Activated naive CD4-positive, alpha-beta T cell treated with Interleukin-2 at 50 U/mL for 16 hours (primary cell): ENCODE measurements at regions not wholly inside any gene's neighbourhood (a gene's known extent, or its start where the extent isn't known, plus 50 kb on each side); places are given as distances from the start of the nearest gene placed in this dataset.

Experiments
- DNase-seq: peaks from one replicate; pipeline ENCODE4 v3.0.0-alpha.2; 2020

DNA sequence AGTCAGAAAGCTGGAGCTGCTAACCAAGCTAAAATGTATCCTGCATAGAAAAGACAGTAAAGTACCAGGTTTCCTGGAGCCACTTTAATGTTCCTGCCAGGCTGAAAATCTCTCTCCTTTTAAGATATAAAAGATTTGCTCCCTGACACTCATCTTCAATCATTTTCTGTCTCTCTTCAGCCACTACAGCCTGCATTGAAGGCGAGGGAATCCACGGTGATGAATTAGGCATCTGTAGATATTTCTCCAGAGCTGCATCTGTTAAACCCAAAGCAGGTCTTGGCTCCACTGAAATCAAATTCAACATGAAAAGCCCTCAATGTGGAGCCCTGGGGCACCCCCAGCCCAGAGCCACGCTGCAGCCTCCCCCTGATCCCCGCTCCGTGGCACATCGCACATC, 94.7 kb upstream of the CRHR1 start:
- DNase-seq: no peak

DNA sequence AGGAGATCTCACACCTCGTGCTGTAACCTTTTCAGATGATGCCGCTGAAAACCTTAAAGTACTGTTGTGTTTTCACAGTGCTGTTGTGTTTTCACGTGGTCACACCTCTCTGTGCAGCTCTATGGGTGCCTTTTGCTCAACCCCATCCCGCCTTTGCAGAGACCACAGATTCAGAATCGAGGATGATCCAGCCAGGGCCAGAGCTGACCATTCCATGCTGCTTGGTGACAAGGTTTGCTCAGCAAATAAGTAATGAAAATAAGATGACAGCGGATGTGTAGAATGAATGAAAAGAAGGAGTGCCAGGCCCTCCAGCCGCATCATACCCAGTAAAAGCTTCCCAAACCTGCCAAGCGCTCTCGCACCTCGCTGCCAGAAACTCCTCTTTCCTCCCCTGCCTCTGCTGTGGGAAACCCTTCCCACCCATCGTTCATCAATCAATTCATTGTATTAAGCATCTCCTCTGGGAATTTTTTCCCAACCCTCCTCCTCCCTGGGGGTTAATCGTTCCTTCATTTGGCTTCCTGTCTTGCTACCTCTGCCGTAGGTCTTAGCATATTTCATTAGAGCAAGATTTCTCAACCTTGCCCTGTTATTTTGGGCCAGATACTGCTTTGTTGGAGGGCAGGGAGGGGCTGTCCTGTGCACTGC, 93.4 kb upstream of the CRHR1 start:
- no peak for DNase-seq

DNA sequence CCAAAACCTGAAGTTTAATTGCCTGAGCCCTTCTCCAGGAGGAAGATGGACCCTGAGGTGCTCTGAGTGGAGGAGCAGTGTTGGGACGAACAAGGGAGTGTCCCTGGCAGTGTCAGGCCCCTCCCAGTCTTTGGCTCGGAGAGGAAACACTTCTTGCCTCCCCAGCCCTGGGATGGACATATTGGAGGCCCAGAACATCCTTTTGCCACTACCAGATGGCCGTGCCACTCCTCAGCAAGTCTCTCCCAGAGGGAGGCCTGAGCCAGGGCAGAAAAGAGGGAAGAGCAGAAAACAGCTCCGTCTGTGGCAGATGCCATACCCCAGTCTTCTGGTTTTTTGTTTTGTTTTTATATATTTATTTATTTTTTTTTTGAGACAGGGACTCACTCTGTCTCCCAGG, 91.5 kb upstream of the CRHR1 start:
- no peak for DNase-seq

DNA sequence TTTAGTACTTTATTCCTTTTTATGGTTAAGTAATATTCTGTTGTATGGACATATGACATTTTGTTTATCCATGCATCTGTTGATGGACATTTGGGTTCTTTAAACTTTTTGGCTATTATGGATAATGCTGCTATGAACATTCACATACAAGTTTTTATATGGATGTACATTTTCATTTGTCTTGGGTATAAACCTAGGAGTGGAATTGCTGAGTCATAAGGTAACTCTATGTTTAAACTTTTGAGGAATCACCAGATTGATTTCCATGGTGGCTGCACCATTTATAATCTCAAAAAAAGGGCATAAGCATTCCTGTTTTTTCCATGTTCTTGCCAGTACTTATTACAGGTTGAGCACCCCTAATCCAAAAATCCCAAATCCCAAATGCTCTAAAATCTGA, 90.3 kb upstream of the CRHR1 start:
- no peak for DNase-seq

DNA sequence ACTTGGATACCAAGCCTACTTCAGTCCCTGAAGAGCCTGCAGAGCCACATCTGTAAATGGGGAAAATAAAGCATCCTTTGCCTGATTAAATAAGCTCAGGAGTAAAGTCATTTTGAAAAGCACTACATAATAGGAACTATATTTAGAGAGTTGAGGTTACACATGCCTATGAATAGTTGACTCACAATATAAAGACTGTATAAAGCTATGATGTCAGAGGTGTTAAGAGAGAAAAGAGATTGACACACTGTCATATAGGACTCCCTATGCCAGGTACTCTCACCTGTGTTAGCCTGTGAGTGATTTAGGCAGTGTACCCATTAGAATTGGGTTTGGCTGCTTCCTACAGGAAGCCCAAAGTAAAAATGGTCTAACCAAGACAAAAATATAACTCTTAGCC, 87.7 kb upstream of the CRHR1 start:
- no peak for DNase-seq

DNA sequence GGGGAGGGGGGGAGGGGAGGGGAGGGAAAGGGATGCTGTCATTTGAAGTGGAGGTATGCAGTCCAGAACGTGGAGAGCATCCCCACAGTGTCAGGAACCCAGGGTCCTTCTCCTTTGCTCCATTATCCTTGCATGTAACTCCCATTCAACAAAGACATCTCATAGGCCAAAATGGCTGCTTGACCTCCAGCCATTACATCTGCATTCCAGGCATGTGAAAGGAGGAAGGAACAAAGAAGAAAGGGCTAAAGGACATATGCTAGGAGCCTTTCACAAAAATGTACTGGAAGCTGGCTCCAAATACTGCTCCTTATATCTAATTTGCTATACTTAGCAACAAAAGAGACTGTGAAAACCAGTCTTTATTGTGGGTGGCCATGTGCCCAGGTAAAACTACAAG, 87.0 kb upstream of the CRHR1 start:
- no peak for DNase-seq

DNA sequence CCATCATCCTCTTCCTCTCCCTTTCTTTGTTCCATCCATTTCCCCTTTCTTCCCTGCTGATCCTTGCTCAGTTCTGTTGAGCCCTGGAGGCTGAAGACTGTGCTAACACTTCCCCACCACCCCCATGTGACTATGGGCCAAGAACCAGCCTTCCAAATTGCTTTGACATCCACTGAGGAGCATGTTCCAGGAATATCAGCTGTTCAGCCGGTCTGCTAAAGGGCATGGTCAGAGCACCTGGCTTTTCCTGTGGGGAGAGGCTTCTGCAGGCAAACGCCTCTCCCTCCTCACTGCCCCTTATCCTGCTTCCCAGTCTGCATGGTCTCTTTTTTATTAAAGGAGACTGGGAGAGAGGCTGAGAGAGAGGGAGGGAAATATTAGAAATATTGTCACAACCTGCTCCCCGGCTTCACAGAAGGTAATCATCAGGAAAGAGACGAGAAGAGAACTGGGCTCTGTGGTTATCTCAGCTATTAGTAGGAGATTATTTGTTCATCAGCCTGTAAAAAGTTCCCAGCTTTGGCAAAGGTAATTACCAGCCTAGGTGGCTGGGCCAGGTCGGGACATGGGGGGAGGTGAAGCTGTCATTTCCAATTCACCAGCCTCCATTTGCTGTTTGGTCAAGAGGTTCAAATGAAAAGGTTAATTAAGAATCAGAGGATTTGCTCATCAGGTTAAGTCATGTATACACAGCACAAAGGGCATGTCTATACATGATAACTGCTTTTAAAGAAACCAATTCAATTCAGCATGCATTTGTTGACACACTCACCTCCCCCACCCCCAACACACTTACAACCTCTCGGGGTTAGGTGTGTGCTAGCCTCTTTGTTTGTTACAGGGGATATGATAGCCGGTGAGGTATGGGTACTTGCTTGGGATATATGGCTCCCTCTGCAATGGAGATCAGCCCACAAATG, 83.7 kb upstream of the CRHR1 start:
- DNase-seq: no peak

DNA sequence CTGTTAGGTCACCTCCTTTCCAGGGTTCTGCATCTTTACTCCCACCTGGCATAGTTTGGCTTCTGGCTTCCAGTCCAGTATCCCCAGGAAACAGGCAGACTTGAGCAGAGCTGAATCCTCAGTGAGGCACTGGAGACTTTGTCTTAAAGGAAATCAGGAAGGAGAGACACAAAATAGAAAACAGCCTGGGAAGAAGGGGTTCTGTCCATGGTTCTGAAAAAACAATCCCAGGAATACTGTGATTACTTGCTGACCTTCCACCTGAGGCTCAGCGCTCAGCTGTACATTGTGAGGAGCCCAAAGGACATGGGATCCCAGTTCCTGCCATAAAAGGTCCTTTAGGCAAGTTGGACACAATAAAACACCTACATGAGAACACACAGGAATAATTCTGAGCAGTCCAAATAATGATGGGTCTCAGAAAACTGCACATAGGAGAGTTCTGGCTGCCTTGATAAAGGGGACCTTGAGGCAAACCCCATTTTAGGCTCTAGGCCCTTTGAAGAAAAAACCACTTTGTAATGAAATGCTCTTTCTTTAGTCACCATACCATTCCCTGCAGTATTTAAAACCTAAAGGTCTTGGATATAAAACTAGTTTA, 81.4 kb upstream of the CRHR1 start:
- DNase-seq: no peak

DNA sequence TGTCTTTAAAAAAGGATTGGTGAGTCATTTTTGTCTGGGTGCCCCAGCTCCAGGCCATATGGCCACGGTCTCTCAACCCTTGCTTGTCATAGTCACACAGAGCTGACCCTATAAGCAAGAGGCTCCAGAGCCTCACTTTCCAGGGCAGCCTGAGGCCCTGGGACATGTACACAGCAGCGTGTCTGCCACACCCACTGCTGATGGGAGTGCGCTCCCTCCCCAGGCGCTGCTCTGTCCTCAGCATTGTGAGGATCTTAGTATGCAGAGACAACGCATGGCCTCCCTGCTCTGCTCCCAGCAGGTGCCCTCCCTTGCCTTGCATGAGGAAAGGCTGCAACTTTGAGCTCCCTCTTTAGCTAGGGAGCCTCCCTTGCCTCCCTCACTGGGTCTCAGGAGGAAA, 80.8 kb upstream of the CRHR1 start:
- no peak for DNase-seq

DNA sequence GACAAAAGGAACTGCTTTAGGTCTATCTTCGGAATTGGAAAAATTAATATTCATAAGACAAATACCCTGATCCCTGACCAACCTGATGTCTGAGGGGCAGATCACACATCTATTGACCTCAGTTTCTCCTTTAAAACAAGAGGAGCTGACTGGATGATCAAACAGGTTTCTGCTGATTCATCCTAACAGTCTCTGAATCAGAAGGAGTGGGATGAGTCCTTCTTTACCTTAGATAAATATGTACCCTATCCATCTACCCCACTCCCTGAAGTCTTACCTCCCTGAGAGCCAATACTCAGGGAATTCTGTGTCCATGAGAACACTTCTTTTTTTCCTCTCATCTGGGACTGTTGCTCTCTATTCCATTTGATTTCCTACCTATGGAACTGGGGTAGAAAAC, 80.3 kb upstream of the CRHR1 start:
- no peak for DNase-seq

DNA sequence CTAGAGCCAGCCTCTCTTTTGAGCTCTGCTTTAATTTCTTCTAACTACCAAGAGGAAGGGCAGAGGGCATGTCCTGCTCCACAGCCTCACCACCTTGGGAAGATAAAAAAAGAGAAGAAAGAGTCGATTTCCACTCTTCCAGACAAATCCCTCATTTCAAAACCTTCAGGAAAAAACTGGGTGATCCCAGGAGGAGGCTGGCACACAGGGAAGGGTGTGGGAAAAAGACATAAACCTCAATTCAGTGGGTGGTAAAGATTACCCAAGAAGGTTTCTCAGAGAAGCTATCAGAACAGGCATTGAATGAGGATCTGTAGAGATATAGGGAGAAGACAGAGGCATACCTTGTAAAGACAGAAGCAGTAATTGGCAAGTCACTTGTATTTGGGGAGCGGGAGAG, 79.9 kb upstream of the CRHR1 start:
- no peak for DNase-seq

DNA sequence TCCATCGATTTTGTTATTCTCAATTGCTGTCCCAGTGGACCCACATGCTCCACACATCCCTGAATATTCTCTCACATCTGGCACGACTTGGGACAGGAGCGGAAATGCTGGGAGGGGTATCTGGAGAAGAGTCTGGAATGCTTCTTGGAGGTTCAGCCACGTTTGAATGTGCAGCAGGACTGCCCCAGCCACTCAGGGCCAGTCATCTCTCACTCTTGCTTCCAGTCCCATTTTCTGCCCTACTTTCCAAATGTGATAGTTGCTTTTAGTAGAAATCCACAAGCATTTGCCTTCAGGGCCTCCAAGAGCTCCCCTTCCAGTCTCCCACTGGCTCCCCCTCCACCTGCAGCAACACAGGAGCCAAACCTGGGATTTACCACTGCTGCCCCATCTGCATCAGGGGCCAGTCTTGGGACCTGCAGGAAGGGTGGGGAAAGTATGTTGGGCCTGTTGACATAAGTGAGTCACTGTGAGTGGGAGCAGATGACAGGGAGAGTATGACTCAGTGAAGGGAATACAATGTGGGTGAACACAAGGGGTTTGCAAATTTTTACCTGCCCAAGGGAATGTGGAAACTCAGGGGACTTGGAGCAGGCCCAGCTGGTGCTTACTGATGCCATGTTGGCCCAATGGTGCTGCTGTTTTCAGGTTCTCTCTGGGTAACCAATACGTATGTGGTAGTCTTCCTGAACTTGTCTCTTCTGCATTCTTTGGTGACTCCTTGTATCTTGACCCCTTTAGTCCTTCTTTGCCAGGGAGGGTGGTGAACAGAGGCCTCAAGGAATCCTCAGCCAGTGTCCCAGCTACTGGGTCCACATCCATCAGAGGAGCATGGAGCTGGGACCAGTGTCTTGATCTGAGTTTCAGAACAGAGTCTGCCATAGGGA, 78.8 kb upstream of the CRHR1 start:
- DNase-seq: no peak

DNA sequence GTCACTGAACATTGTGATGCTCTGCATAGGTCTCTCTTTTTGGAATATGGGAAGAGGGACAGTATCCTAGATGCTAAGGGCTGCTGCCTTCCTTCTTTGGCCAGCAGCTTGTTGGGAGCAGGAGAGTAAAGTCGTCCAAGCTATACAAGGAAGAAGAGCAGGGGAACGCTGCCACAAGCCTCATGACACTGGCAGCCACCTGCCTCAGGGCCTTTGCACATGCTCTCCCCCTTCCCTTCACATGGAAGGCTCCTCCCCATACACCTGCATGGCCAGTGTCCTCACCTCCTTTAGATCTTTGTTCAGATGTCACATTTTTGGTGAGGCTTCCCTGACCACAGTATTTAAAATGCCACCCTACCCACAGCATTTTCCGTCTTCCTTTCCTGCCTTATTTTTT, 78.1 kb upstream of the CRHR1 start:
- DNase-seq: no peak

DNA sequence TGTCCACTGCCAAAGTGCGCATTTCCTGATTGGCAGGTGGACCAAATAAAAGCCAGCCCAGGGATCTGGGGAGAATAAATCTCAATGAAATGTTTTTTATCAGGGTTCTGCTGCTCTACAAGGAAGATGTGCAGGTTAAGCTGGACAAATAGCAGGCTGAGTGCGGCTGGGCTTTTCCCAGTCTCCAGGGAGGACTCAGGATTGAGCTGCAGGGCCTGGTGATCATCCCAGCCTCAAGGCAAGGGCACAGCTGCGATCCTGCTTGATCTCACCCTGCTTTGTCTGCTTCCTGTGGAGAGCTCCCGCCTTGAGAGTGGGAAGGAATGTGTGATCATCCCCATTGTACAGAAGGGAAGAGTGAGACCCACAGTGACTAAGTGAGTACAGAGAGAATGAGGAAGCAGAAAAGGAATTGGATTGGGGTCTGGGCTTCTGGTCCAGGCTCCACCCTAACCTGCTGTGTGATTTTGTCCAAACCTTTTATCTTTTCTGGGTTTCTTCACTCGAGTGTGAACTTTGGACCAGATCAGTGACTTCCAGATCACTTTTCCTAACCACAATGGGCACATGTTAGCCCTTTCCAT, 75.3 kb upstream of the CRHR1 start:
- no peak for DNase-seq

DNA sequence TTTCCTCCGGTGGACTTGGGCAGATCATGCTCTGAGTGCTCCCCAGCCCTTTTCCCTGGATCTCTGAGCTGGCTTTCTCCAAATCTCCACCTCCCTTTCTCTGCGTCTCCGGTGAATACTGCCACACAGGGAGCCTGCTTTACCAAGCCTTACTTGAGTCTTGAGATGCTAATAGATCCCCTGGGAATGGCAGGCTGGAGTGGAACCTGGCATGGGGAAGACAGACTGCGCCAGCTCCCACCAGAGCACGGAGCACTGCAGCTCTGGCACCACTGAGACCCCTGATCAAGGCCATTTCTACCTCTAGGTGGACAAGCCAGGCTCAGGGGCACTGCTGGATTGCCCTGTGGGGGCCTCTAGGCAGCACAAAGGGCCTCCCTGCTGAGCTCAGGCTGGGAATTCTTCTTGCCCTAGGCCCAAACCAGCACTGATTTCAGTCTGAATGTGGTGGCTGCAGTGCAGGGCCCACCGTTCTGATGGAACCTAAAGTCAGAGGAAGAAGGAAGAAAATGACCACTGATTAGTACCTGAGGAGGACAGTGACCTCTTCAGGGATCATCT, 74.3 kb upstream of the CRHR1 start:
- DNase-seq: no peak

DNA sequence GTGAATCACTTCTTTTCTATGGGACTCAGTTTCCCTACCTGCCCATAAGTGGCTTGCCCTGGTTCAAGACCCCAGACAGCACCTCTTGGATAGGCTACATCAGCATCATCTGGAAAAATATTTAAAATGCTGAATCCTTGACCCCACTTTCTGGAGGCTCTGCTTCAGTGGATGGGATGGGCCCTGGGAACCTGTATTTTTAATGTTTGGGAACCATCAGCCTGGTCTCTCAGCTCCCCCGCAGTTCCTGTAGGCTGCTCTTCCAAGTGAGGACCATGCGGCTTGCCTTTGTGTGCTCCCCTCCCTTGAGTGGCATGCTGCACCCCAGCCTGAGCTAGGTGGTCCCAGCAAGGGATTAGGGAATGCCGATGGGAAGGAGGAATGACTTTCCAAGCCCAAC, 68.3 kb upstream of the CRHR1 start:
- DNase-seq: no peak

DNA sequence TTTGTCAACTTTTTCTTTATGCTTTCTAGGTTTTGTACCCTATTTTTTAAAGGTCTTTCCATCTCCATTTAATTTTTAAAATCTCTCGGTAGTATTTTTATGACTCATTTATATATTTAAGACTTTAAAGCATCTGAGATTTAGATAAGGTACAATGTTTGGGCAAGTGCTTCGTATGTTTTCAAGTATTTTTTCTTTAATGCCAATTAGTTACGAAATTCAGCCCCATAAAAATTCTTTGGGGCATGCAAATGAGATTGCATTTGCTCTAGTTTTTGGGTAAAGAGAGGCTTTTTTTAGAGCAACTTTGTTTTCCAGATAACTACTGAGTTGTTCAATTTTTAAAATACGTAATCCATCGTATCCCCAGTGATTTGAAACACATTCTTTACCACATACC, 65.3 kb upstream of the CRHR1 start:
- DNase-seq: no peak

DNA sequence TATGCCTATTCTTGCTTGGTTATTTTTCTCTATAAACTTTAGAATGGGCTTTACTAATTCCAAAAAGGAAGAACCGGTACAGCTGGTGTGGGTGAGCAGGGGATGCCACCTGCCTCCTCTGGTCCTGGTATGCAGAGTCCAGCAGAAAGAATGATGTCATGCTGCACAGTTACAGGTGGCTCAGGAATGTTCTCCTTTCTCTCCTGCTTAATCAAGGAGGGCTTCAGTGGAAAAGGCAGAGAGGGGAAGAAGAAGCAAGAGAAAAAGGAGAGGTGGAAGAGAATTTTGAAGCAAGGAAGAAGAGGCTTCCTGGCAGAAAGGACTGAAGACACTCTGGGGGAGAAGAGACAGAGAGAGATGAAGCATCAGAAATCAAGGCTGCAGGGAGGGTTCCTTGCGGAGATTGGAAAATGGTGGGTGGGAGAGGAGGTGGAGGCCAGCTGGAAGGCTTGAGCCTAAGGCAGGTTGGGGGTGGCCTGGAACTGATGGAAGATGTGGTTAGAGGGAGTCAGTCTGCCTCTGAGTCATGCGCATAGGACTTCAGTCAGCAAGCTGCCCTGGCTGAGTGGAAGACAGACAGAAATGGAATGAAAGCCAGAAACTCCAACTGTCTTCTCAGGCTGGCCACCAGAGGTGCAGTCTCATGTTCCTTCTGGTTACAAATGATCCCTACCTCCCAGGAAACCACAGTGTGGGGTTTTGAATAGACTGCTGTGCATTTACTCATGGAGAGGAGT, 64.6 kb upstream of the CRHR1 start:
- no peak for DNase-seq

DNA sequence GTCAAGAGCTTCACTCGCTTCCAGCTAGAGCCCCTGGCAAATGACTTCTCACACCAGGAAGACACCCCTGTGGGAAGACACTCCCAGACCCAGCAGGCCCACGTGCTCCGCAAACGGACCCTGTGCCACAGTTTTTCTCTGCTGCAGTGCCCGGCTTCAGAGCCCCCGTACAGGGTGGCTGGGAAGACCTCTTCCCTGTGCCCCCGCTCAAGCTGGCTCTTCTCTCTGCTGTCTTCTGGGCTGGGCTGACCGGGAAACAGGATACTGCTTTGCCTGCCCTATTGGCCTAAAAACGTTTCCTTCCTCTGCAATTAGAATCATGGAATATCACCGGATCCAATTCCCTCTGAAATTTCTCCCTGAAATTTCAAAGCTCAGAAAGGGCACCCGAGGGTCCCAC, 63.7 kb upstream of the CRHR1 start:
- no peak for DNase-seq

DNA sequence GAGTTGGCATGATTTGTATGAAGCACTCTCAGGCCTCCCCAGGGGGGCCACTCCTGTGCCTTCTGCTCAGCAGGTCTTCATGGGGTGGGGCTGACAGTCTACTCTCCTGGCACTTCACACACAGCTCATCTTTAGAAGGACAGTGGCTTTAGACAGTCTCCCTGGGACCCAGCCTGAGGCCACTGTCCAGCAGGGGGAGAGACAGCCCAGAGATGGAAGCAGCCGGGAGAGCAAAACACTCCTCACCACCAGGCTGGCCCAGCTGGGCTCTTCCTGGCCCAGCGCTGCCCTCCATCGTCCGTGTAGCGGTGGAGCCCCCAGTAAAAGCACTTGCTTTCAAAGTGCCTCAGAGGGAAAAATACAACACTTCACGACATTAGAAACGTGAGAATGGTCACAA, 62.0 kb upstream of the CRHR1 start:
- no peak for DNase-seq

DNA sequence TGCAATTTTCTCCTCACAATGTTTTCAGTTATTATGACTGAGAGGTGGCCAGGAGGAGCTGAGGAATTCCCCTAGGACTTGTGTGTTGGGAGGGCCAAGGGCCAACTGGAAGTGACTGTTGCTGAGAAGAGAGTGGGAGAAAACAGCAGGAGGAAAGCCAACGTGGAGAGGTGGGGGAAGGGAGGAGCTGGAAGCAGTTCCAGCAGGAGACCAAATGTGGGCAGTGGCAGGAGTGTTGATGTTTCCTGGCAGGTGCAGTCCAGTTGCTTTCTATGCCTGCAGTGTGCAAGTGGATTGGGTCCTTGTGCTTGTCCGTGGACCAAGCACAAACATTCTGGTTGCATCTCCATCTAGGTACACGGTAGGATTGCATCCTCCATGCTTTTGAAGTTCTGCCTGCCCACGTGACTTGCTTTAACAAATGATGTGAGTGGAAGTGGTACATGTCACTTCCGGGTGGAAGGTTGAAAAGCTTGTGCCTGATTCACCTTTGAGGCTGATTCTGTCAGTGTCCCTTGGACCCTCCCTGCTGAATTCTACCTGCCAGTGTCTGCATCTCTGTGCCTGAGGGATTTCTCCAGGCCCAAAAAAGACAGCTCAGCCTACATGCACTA, 54.7 kb upstream of the CRHR1 start:
- no peak for DNase-seq
